GM23248 (cell line): ENCODE measurements at regions not wholly inside any gene's neighbourhood (a gene's known extent, or its start where the extent isn't known, plus 50 kb on each side); places are given as distances from the start of the nearest gene placed in this dataset.

Experiments used
- DNase-seq: peaks from one replicate; pipeline ENCODE4 v3.0.0-alpha.2; 2015
- H2AFZ ChIP-seq: fragments of 200-600 bp; sonication (generic); 2 replicates; pipeline ENCODE4 v1.6.1; 2016; ENCODE audit warnings: antibody characterized with exemption
- H3F3A ChIP-seq: fragments of 200-600 bp; sonication (generic); 2 replicates; pipeline ENCODE4 v1.6.1; 2016; ENCODE audit warnings: mild to moderate bottlenecking, antibody characterized with exemption, mixed run types; ENCODE audit not compliant: insufficient read depth
- H3K27ac ChIP-seq: fragments of 200-600 bp; sonication (generic); 2 replicates; pipeline ENCODE4 v1.5.1; 2016; ENCODE audit warnings: mild to moderate bottlenecking
- H3K27me3 ChIP-seq: fragments of 200-600 bp; sonication (generic); replicated peaks from 2 replicates; pipeline ENCODE4 v1.6.1; 2016; ENCODE audit warnings: mild to moderate bottlenecking; ENCODE audit not compliant: insufficient read depth
- H3K36me3 ChIP-seq: fragments of 200-600 bp; sonication (generic); 2 replicates; pipeline ENCODE4 v1.6.1; 2016; ENCODE audit warnings: low read depth, mild to moderate bottlenecking
- H3K4me1 ChIP-seq: fragments of 200-600 bp; sonication (generic); 2 replicates; pipeline ENCODE4 v1.6.1; 2016; ENCODE audit warnings: mild to moderate bottlenecking; ENCODE audit not compliant: insufficient read depth
- H3K4me2 ChIP-seq: fragments of 200-600 bp; sonication (generic); one replicate; pipeline ENCODE4 v1.6.1; 2016; ENCODE audit warnings: mild to moderate bottlenecking; ENCODE audit not compliant: unreplicated experiment
- H3K4me3 ChIP-seq: fragments of 200-600 bp; sonication (generic); 2 replicates; pipeline ENCODE4 v1.5.1; 2016; ENCODE audit warnings: mild to moderate bottlenecking
- H3K79me2 ChIP-seq: fragments of 200-600 bp; sonication (generic); 2 replicates; pipeline ENCODE4 v1.6.1; 2016; ENCODE audit warnings: mild to moderate bottlenecking; ENCODE audit not compliant: insufficient read depth
- H3K9ac ChIP-seq: fragments of 200-600 bp; sonication (generic); 2 replicates; pipeline ENCODE4 v1.6.1; 2016; ENCODE audit warnings: mild to moderate bottlenecking
- H3K9me2 ChIP-seq: fragments of 200-600 bp; sonication (generic); 2 replicates; pipeline ENCODE4 v1.6.1; 2016; ENCODE audit warnings: mixed run types, mild to moderate bottlenecking, moderate library complexity; ENCODE audit not compliant: insufficient read depth
- H3K9me3 ChIP-seq: fragments of 200-600 bp; sonication (generic); one replicate; pipeline ENCODE4 v1.6.1; 2017; ENCODE audit warnings: low read depth
- H4K20me1 ChIP-seq: fragments of 200-600 bp; sonication (generic); 2 replicates; pipeline ENCODE4 v1.6.0; 2016; ENCODE audit not compliant: insufficient read depth
- EZH2 ChIP-seq: fragments of 200-600 bp; sonication (generic); IDR thresholded peaks from 2 replicates; pipeline ENCODE4 v1.6.1; 2018; ENCODE audit warnings: antibody characterized with exemption, mild to moderate bottlenecking; ENCODE audit not compliant: insufficient read depth, poor library complexity, severe bottlenecking
- EZH2phosphoT487 ChIP-seq: fragments of 200-600 bp; sonication (generic); IDR thresholded peaks from 2 replicates; pipeline ENCODE4 v1.6.1; 2018; ENCODE audit warnings: antibody characterized with exemption, moderate library complexity, mild to moderate bottlenecking, low read depth; ENCODE audit not compliant: insufficient read depth
- WGBS, 2 experiments: methylation state at CpG; one replicate each; pipeline ENCODE4 v1.1.6; 2015 to 2017; ENCODE audit warnings: low lambda C conversion rate in 2 of 2, low coverage in 1 of 2; ENCODE audit errors: missing lambda C conversion rate in 2 of 2; 5-methylcytosine and 5-hydroxymethylcytosine counted together
- in situ Hi-C: fragments of 300-500 bp; cut with MboI; formaldehyde crosslinking; loops from 2 replicates; pipeline ENCODE4 v1.15.0; 2020

DNA sequence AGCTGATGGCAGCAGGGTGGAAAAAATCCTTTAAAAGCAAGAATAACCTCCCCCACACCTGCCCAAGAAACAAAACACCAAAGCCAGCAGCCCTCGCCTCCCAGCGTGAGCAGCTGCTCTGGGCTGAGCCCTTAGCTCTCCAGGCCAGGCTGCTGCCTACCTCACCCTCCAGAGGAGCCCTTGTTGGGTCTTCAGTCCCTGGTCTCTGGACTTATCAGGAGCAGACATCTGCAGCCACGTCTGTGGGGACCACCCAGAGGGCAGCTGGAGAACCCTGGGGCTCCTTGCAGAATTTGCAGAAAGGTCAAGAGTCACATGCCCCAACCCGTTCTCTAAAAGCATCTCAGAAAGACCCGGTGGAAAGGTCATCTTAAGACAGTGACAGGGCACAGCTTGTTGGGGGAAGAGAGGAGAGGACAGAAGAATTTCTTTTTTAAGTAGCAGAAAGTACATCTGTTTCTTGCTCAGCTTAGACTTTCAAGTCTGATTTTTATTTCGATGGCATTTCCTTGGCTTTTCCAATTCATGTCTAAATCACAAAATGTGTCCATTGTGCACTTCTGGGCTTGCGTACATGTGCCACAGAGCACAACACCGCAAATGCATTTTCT, 425.7 kb upstream of the NFE2L3 start:
- no peak overlapping the region for H3K27ac ChIP-seq

DNA sequence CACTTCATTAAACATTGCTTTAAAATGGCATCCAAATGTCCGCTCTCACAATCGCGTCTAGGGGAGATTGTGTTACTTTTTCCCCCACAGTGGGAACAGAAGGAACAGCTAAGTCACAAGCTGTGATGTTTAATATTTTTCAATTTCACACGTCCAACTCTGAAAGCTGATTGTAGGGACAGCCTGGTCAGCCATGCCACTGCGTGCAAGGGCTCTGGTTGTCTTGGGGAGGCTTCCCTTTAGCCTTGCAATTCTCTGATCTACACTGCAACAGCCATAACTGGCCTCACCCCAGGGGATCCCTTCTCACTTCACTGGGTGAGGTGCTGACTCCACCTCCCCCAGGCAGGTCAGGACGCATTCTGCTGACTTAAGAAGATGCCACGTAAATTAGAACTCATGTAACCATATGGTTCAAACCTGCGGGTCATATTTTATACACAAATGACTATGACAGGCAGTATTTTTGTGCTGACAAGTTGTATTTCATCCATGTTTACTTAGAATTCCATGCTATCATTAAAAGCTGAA, 425.2 kb upstream of the NFE2L3 start:
- Histone ChIP-seq H3K9me2 (no peaks in the 10 kb centered on the region), H4K20me1 (no peaks in the 10 kb centered on the region), H3K4me3 (no peak overlapping the region), H3K4me2 (no peak overlapping the region), H3K27ac (no peak overlapping the region), H3K9me3 (no peaks in the 10 kb centered on the region), H3K79me2 (no peaks in the 10 kb centered on the region), H3K27me3 (0 out of 2 replicates have a peak, but pooled peaks cover 8% of the 10 kb centered on the region), H3F3A (no peaks in the 10 kb centered on the region), H3K9ac (no peak overlapping the region), H2AFZ (no peak overlapping the region), H3K36me3 (no peaks in the 10 kb centered on the region), H3K4me1 (no peaks in the 10 kb centered on the region)
- TF ChIP-seq EZH2phosphoT487 (no peak), EZH2 (no peak)
- no peak for DNase-seq
- in situ Hi-C loops: no loop called here
- 53 to 59% methylated on average over 8 of the region's 8 CpGs for WGBS, 2 experiments

More for the DNA sequence above, 425.7 kb upstream of the NFE2L3 start:
- DNase-seq: no peak
- Histone ChIP-seq H2AFZ (no peak overlapping the region), H3K4me2 (no peak overlapping the region), H3K36me3 (no peaks in the 10 kb centered on the region), H3K4me3 (no peak overlapping the region), H3K9me2 (no peaks in the 10 kb centered on the region), H3K9ac (no peak overlapping the region), H3K79me2 (no peaks in the 10 kb centered on the region), H4K20me1 (no peaks in the 10 kb centered on the region), H3K9me3 (no peaks in the 10 kb centered on the region), H3K27me3 (0 out of 2 replicates have a peak, but pooled peaks cover 8% of the 10 kb centered on the region), H3K4me1 (no peaks in the 10 kb centered on the region), H3F3A (no peaks in the 10 kb centered on the region)
- in situ Hi-C loops: no loop called here
- WGBS, 2 experiments: 58 to 62% methylated on average over 8 of the region's 8 CpGs
- TF ChIP-seq EZH2phosphoT487 (no peak), EZH2 (no peak)

DNA sequence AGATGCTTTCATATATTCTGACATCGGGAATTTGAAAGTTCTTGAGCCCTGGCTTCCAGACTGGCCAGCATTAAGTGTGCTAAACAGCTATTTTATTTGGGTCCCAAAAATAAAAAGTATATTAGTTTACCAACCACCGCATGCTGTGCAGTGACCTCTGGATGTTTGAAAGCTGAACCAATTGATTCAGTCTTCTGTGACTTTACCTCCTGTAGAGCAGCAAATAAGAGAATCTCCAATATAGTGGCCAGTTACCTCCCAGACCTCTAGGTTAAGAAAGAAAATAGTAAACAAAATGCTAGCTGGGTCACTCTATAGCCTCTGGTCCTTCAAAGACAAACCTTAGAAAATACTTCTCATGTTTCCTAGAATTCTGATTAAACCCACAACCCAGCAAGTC, 424.6 kb upstream of the NFE2L3 start:
- 48 to 49% methylated on average over 2 of the region's 2 CpGs for WGBS, 2 experiments
- no peaks in the 10 kb centered on the region for H3K79me2 ChIP-seq
- no peak overlapping the region for H3K9ac ChIP-seq
- TF ChIP-seq EZH2phosphoT487 (no peak), EZH2 (no peak)
- no peak overlapping the region for H3K27ac ChIP-seq
- no peaks in the 10 kb centered on the region for H4K20me1 ChIP-seq
- 0 out of 2 replicates have a peak, but pooled peaks cover 5% of the 10 kb centered on the region for H3K27me3 ChIP-seq
- no peak overlapping the region for H3K4me3 ChIP-seq
- no peaks in the 10 kb centered on the region for H3K4me1 ChIP-seq
- H3K4me2 ChIP-seq: no peak overlapping the region
- H3K36me3 ChIP-seq: no peaks in the 10 kb centered on the region
- no peak for DNase-seq
- H2AFZ ChIP-seq: no peak overlapping the region
- H3K9me3 ChIP-seq: no peaks in the 10 kb centered on the region
- in situ Hi-C loops: no loop called here
- no peaks in the 10 kb centered on the region for H3F3A ChIP-seq
- H3K9me2 ChIP-seq: no peaks in the 10 kb centered on the region

DNA sequence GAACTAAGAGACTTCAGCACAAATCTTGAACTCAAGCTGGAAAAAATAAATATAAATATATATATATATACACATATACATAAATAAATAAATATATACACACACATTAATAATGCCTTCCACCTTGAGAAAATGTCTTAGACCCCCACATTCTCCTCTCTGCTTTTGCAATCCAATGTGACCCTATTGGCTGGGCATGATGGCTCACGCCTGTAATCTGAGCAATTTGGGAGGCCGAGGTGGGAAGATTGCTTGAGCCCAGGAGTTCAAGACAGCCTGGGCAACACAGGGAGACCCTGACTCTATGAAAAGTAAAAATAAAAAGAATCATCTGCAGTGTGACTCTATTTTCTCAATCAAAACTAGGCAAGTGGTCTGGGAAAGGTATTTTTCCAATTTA, 424.1 kb upstream of the NFE2L3 start:
- Histone ChIP-seq H3K4me2 (no peak overlapping the region), H3K27ac (no peak overlapping the region), H2AFZ (no peak overlapping the region), H3K9me3 (no peaks in the 10 kb centered on the region), H3K36me3 (no peaks in the 10 kb centered on the region), H4K20me1 (no peaks in the 10 kb centered on the region), H3K4me3 (no peak overlapping the region), H3F3A (no peaks in the 10 kb centered on the region), H3K9me2 (no peaks in the 10 kb centered on the region), H3K9ac (no peak overlapping the region), H3K27me3 (0 out of 2 replicates have a peak, but pooled peaks cover under 1% of the 10 kb centered on the region), H3K79me2 (no peaks in the 10 kb centered on the region), H3K4me1 (no peaks in the 10 kb centered on the region)
- in situ Hi-C loops: no loop called here
- DNase-seq: no peak
- WGBS, 2 experiments: 57 to 66% methylated on average over 2 of the region's 2 CpGs
- TF ChIP-seq EZH2phosphoT487 (no peak), EZH2 (no peak)
